ENCODE measurements at regions not wholly inside any gene's neighbourhood (a gene's known extent, or its start where the extent isn't known, plus 50 kb on each side); places are given as distances from the start of the nearest gene placed in this dataset.

GRCh38 chr9:89684218-89684617, 79.4 kb downstream of the GADD45G start:
- H3K9me3 ChIP-seq (ENCODE audit: control insufficient read depth in 4 of 4, insufficient read depth in 3 of 4, low read length in 3 of 4) = no peaks in the 10 kb centered on the region
- H3K36me3 ChIP-seq (ENCODE audit: control insufficient read depth in 4 of 4, insufficient read depth in 4 of 4, low read length in 4 of 4) = no peaks in the 10 kb centered on the region
- WGBS, 2 donors = 73 to 90% methylated on average over 4 of the region's 4 CpGs
- TF ChIP-seq, protein P1, sequence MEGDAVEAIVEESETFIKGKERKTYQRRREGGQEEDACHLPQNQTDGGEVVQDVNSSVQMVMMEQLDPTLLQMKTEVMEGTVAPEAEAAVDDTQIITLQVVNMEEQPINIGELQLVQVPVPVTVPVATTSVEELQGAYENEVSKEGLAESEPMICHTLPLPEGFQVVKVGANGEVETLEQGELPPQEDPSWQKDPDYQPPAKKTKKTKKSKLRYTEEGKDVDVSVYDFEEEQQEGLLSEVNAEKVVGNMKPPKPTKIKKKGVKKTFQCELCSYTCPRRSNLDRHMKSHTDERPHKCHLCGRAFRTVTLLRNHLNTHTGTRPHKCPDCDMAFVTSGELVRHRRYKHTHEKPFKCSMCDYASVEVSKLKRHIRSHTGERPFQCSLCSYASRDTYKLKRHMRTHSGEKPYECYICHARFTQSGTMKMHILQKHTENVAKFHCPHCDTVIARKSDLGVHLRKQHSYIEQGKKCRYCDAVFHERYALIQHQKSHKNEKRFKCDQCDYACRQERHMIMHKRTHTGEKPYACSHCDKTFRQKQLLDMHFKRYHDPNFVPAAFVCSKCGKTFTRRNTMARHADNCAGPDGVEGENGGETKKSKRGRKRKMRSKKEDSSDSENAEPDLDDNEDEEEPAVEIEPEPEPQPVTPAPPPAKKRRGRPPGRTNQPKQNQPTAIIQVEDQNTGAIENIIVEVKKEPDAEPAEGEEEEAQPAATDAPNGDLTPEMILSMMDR (IDR thresholded peaks at IDR 0.05; ENCODE audit: control extremely low read depth, extremely low read depth) = no peak
- H3K4me1 ChIP-seq (ENCODE audit: control insufficient read depth in 5 of 5, insufficient read depth in 5 of 5, low read length in 5 of 5) = peaks cover 0 to 9% (median 4%) of the 10 kb centered on the region in 5 donors
- ATAC-seq (ENCODE audit: insufficient read depth, low FRiP score) = peak; percentile 32
- H3K9ac ChIP-seq (ENCODE audit: insufficient read depth in 1 of 2, low read length in 2 of 2) = no peak overlapping the region
- no peak overlapping the region for H3K27ac ChIP-seq (ENCODE audit: low read depth in 1 of 2, low read length in 1 of 2)
- no peak overlapping the region for H3K4me3 ChIP-seq
- DNase-seq = peak in 1 of 3 donors; percentile 42
- no peaks in the 10 kb centered on the region for H3K27me3 ChIP-seq (ENCODE audit: control insufficient read depth in 3 of 3, insufficient read depth in 3 of 3, low read length in 2 of 3)

DNA sequence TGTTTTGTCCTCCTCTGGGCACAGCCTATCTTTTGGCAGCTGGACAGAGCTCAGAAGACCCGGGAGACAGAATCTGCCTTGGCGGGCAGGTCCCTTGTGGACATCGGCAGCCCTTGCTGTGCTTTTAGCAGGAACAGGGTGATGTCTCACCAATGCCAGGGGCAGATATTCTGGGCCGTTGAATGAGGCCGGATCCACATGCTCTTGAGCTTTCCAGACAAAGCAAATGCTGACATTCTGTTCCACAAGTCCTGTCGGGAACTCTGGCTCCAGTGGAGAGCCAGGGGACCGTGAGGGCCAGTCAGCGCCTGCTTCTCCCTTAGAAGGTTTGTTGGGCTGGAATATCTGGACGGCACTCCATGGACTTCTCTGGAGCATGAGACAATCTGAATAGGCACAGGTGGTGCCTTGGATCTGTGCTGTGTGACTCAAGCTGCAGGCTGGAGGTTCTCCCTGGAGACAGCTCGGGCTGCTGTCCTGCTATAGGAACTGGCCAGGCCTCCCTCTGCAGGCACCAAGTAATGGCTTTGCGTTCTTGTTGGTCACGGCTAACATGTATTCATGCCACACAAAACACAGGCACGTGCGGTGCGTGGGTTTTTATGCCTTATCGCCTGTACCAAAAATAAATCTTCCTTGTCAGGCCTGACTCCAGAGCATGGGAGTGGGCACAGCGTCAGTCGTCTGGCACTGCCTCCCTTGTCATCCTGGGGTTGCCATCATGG, 80.3 kb downstream of the GADD45G start:
- no peak for DNase-seq
- Histone ChIP-seq H3K27ac (ENCODE audit: low read depth in 1 of 2, low read length in 1 of 2) (peak overlapping the region; percentile 50 to 80), H3K36me3 (ENCODE audit: control insufficient read depth in 4 of 4, insufficient read depth in 4 of 4, low read length in 4 of 4) (no peaks in the 10 kb centered on the region), H3K4me3 (no peak overlapping the region), H3K27me3 (ENCODE audit: control insufficient read depth in 3 of 3, insufficient read depth in 3 of 3, low read length in 2 of 3) (no peaks in the 10 kb centered on the region), H3K4me1 (ENCODE audit: control insufficient read depth in 5 of 5, insufficient read depth in 5 of 5, low read length in 5 of 5) (peaks cover 0 to 8% (median 4%) of the 10 kb centered on the region in 5 donors), H3K9me3 (ENCODE audit: control insufficient read depth in 4 of 4, insufficient read depth in 3 of 4, low read length in 3 of 4) (no peaks in the 10 kb centered on the region), H3K9ac (ENCODE audit: insufficient read depth in 1 of 2, low read length in 2 of 2) (no peak overlapping the region)
- 80 to 91% methylated on average over 18 of the region's 18 CpGs for WGBS, 2 donors
- ATAC-seq (ENCODE audit: insufficient read depth, low FRiP score) = no peak
- TF ChIP-seq, protein P1 (IDR thresholded peaks at IDR 0.05; ENCODE audit: control extremely low read depth, extremely low read depth) = no peak

DNA sequence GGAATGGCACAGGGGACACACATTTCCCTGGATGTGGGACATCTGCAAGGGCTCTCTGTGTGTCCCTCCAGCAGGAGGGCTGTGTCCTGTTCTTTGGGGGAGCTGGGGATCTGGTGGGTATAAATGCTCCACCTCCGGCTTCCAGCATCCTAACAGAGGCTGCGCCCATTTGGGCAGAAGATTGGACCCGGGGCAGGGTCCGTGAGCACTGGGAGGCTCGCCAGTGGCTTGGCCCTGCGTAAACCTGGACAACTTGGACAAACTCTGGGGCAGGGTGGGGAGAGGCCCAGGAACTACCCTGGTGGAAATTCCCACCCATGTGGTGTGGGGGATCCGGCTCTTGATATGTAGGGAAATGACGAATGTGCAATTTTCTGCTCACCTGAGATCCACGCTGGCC, 80.9 kb downstream of the GADD45G start:
- Histone ChIP-seq H3K27ac (ENCODE audit: low read depth in 1 of 2, low read length in 1 of 2) (peak overlapping the region in 1 of 2 donors; percentile 80), H3K4me1 (ENCODE audit: control insufficient read depth in 5 of 5, insufficient read depth in 5 of 5, low read length in 5 of 5) (peaks cover 0 to 8% (median 4%) of the 10 kb centered on the region in 5 donors), H3K9me3 (ENCODE audit: control insufficient read depth in 4 of 4, insufficient read depth in 3 of 4, low read length in 3 of 4) (no peaks in the 10 kb centered on the region), H3K27me3 (ENCODE audit: control insufficient read depth in 3 of 3, insufficient read depth in 3 of 3, low read length in 2 of 3) (no peaks in the 10 kb centered on the region), H3K36me3 (ENCODE audit: control insufficient read depth in 4 of 4, insufficient read depth in 4 of 4, low read length in 4 of 4) (no peaks in the 10 kb centered on the region), H3K9ac (ENCODE audit: insufficient read depth in 1 of 2, low read length in 2 of 2) (no peak overlapping the region), H3K4me3 (no peak overlapping the region)
- 94 to 99% methylated on average over 9 of the region's 9 CpGs for WGBS, 2 donors
- ATAC-seq (ENCODE audit: insufficient read depth, low FRiP score) (no peak), DNase-seq (no peak)
- TF ChIP-seq, protein P1 (IDR thresholded peaks at IDR 0.05; ENCODE audit: control extremely low read depth, extremely low read depth) = no peak
